GM20000 (cell line): ENCODE measurements at regions not wholly inside any gene's neighbourhood (a gene's known extent, or its start where the extent isn't known, plus 50 kb on each side); places are given as distances from the start of the nearest gene placed in this dataset.

Experiments
- DNase-seq: peaks from one replicate; pipeline ENCODE4 v3.0.0; 2012; ENCODE audit warnings: low spot score
- CTCF ChIP-seq: IDR thresholded peaks from 2 replicates; pipeline ENCODE4 v1.5.1; 2012; ENCODE audit warnings: mild to moderate bottlenecking, control low read depth; ENCODE audit errors: extremely low read depth, missing control alignments

- DNase-seq: no peak
- no peak for TF ChIP-seq CTCF
Measured at GRCh38 chr3:159813822-159814531, 174.7 kb upstream of the IL12A start.

GRCh38 chr3:159816512-159816911, 172.1 kb upstream of the IL12A start:
- TF ChIP-seq CTCF: no peak
- no peak for DNase-seq

- no peak for TF ChIP-seq CTCF
- DNase-seq: no peak
Measured at GRCh38 chr3:159817126-159817525, 171.5 kb upstream of the IL12A start.

GRCh38 chr3:159817571-159817970, 171.1 kb upstream of the IL12A start:
- no peak for TF ChIP-seq CTCF
- DNase-seq: no peak

GRCh38 chr3:159818399-159818798, 170.2 kb upstream of the IL12A start:
- no peak for DNase-seq
- no peak for TF ChIP-seq CTCF

GRCh38 chr3:159818997-159819500, 169.6 kb upstream of the IL12A start:
- TF ChIP-seq CTCF: no peak
- DNase-seq: no peak

GRCh38 chr3:159819676-159820075, 169.0 kb upstream of the IL12A start:
- no peak for TF ChIP-seq CTCF
- DNase-seq: no peak
